Osteoblast (primary cell): ENCODE measurements at regions not wholly inside any gene's neighbourhood (a gene's known extent, or its start where the extent isn't known, plus 50 kb on each side); places are given as distances from the start of the nearest gene placed in this dataset.
A peak's percentile ranks its signal among the peaks of the same experiment; 100 is the strongest.

Source experiments
- DNase-seq: peaks from one replicate; pipeline ENCODE4 v3.0.0; 2011; ENCODE audit warnings: low spot score, mixed read lengths; ENCODE audit not compliant: insufficient read length; ENCODE audit errors: missing footprints
- H2AFZ ChIP-seq: 2 replicates; pipeline ENCODE4 v1.6.0; 2011; ENCODE audit warnings: mild to moderate bottlenecking, low read length
- H3K27ac ChIP-seq: 2 replicates; pipeline ENCODE4 v1.5.1; 2011; ENCODE audit warnings: mild to moderate bottlenecking, low read depth, low read length, moderate library complexity
- H3K27me3 ChIP-seq: 2 replicates; pipeline ENCODE4 v1.6.0; 2012; ENCODE audit warnings: mild to moderate bottlenecking, control low read depth, inconsistent platforms, low read length, moderate library complexity; ENCODE audit not compliant: insufficient read depth
- H3K36me3 ChIP-seq: 2 replicates; pipeline ENCODE4 v1.5.1; 2011; ENCODE audit warnings: mild to moderate bottlenecking, low read length, control low read depth, moderate library complexity; ENCODE audit not compliant: insufficient read depth
- H3K4me1 ChIP-seq: 2 replicates; pipeline ENCODE4 v1.5.1; 2011; ENCODE audit warnings: mild to moderate bottlenecking, low read length, control low read depth, moderate library complexity; ENCODE audit not compliant: insufficient read depth
- H3K4me2 ChIP-seq: 2 replicates; pipeline ENCODE4 v1.6.0; 2011; ENCODE audit warnings: mild to moderate bottlenecking, low read length; ENCODE audit not compliant: insufficient read depth
- H3K4me3 ChIP-seq: fragments of 200-600 bp; sonication (generic); 3 replicates; pipeline ENCODE4 v1.5.1; 2012; ENCODE audit warnings: mild to moderate bottlenecking, low read length, inconsistent platforms; ENCODE audit not compliant: insufficient read depth
- H3K79me2 ChIP-seq: 2 replicates; pipeline ENCODE4 v1.6.0; 2012; ENCODE audit warnings: mild to moderate bottlenecking, low read length, control low read depth, inconsistent platforms; ENCODE audit not compliant: insufficient read depth
- H3K9me3 ChIP-seq: 2 replicates; pipeline ENCODE4 v1.5.1; 2011; ENCODE audit warnings: low read depth, low read length, control low read depth
- H4K20me1 ChIP-seq: 2 replicates; pipeline ENCODE4 v1.6.0; 2012; ENCODE audit warnings: mild to moderate bottlenecking, low read length, control low read depth; ENCODE audit not compliant: insufficient read depth
- TF ChIP-seq, protein P1 (sequence below): IDR thresholded peaks from 2 replicates; pipeline ENCODE4 v1.5.1; 2011; ENCODE audit warnings: mild to moderate bottlenecking, low read depth, low read length, moderate library complexity; ENCODE audit errors: extremely low read depth

GRCh38 chr12:25639406-25639805 is 86.3 kb upstream of the LMNTD1 start:
- TF ChIP-seq, protein P1, sequence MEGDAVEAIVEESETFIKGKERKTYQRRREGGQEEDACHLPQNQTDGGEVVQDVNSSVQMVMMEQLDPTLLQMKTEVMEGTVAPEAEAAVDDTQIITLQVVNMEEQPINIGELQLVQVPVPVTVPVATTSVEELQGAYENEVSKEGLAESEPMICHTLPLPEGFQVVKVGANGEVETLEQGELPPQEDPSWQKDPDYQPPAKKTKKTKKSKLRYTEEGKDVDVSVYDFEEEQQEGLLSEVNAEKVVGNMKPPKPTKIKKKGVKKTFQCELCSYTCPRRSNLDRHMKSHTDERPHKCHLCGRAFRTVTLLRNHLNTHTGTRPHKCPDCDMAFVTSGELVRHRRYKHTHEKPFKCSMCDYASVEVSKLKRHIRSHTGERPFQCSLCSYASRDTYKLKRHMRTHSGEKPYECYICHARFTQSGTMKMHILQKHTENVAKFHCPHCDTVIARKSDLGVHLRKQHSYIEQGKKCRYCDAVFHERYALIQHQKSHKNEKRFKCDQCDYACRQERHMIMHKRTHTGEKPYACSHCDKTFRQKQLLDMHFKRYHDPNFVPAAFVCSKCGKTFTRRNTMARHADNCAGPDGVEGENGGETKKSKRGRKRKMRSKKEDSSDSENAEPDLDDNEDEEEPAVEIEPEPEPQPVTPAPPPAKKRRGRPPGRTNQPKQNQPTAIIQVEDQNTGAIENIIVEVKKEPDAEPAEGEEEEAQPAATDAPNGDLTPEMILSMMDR, result no peak
- Histone ChIP-seq H3K27me3 (peaks cover 4% of the 10 kb centered on the region), H3K36me3 (no peaks in the 10 kb centered on the region), H3K9me3 (no peaks in the 10 kb centered on the region), H3K27ac (no peak overlapping the region), H3K79me2 (no peaks in the 10 kb centered on the region), H2AFZ (no peak overlapping the region), H3K4me3 (no peak overlapping the region), H3K4me2 (no peak overlapping the region), H3K4me1 (no peaks in the 10 kb centered on the region), H4K20me1 (no peaks in the 10 kb centered on the region)
- no peak for DNase-seq

GRCh38 chr12:25644979-25645378 is 91.9 kb upstream of the LMNTD1 start:
- peaks cover 2% of the 10 kb centered on the region for H3K27me3 ChIP-seq
- no peaks in the 10 kb centered on the region for H3K9me3 ChIP-seq
- H2AFZ ChIP-seq, result no peak overlapping the region
- H3K4me3 ChIP-seq, result no peak overlapping the region
- peaks cover 5% of the 10 kb centered on the region for H3K4me1 ChIP-seq
- no peaks in the 10 kb centered on the region for H4K20me1 ChIP-seq
- DNase-seq, result no peak
- TF ChIP-seq, protein P1, result no peak
- H3K36me3 ChIP-seq, result no peaks in the 10 kb centered on the region
- H3K27ac ChIP-seq, result no peak overlapping the region
- no peaks in the 10 kb centered on the region for H3K79me2 ChIP-seq
- no peak overlapping the region for H3K4me2 ChIP-seq

DNA sequence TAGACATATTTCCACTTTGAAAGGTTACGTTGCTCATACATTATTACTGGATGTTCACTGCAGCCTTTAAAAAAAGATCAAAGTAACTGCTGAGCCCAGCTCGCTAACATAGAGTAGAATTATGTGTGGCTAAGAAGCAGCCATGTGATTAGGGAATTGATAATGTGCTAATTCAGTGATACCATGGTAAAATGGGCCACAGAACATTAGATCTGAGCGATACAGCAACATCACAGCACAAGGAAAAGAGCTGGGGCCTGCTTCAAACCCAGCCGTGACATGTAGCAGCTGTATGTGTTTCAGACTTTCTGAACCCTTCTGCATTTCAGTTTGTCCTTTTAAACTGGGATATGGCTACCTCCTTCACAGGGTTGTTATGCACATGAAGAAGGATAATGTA is 92.3 kb upstream of the LMNTD1 start:
- Histone ChIP-seq H3K27me3 (peaks cover 2% of the 10 kb centered on the region), H3K9me3 (no peaks in the 10 kb centered on the region), H3K36me3 (no peaks in the 10 kb centered on the region), H3K4me3 (no peak overlapping the region), H4K20me1 (no peaks in the 10 kb centered on the region), H2AFZ (no peak overlapping the region), H3K4me1 (peaks cover 5% of the 10 kb centered on the region), H3K4me2 (no peak overlapping the region), H3K27ac (no peak overlapping the region), H3K79me2 (no peaks in the 10 kb centered on the region)
- TF ChIP-seq, protein P1, result no peak
- DNase-seq, result no peak

DNA sequence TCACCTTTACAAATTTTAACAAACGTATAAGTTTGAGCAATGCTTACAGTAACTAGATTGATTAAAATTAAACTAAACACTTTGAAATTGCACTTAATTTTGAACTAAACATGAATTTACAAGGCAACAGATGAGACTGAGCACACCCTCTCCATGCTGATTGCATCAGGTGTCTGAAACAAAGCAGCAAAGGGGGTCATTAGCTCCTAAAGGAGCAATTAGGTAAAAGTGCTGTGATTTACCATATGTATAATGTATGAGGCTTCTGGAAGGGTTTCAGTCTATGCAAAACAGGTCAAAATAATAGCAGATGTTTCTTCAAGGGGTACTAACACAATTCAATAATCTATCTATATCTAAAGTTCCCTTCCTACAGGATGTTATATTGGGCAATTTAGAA is 98.8 kb upstream of the LMNTD1 start:
- Histone ChIP-seq H3K4me3 (no peak overlapping the region), H3K27ac (no peak overlapping the region), H2AFZ (no peak overlapping the region), H4K20me1 (no peaks in the 10 kb centered on the region), H3K36me3 (no peaks in the 10 kb centered on the region), H3K9me3 (no peaks in the 10 kb centered on the region), H3K4me2 (no peak overlapping the region), H3K27me3 (peaks cover 4% of the 10 kb centered on the region), H3K79me2 (no peaks in the 10 kb centered on the region), H3K4me1 (peaks cover 5% of the 10 kb centered on the region)
- TF ChIP-seq, protein P1, result no peak
- DNase-seq, result peak; percentile 10
